NCI-H446 (cell line): ENCODE measurements at regions not wholly inside any gene's neighbourhood (a gene's known extent, or its start where the extent isn't known, plus 50 kb on each side); places are given as distances from the start of the nearest gene placed in this dataset.

Experiments
- DNase-seq, 2 experiments: peaks; one replicate each; lab custom pipeline; 2025; lab: John Stamatoyannopoulos, UW

DNA sequence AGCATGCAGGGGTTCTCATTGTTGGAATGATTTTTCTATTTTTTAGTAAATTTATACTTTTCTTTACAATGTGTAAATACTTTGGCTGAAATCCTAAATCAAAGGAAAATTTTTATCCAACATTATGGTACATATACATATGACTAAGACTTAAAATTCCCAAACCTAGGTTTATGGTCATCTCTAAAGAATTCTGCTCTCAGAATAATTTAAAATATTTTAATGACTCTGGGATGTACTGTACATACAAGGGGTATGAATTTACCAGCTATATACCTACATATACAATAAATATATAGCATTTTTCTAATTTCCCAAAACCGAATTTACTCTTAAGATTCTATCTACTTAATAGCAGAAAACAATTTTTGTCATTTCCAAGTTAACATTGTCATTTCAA lies 137.9 kb upstream of the POU1F1 start:
- DNase-seq, result no peak

DNA sequence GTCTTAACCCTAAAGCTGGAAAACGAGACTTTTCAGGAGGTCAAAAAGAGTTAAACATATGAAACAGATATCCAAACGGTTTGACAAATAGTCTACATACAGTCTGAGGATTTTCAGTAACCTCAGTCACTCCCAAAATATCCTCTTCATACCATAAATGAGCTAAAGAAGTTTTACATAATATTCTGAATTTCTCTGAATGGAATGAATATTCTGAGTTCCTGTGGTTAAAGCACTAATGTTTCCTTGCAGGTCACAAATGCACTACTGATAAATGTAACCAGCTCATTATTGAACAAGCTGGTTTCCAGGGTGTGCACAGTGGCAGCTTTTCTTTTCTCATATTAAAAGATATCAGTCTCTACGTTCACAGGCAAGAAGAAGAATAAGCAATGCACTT lies 137.4 kb upstream of the POU1F1 start:
- no peak for DNase-seq

DNA sequence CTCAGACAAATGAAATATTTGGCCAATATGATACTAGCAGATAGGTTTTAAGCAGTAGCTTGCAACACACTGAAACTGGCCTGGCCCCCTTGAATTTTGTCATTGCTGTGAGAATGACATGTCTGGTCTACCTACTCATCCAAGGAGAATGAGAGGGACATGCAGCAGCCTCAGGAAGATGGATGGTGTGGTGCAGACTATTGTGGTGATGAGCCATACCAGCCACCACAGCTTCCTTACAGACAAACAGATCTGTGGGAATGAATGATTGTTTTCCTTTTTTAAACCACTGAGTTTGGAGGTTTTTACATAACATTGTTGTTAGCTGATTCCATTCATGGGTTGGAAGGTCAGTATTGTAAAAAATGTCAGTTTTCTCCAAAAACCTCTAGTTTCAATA lies 133.7 kb upstream of the POU1F1 start:
- no peak for DNase-seq

DNA sequence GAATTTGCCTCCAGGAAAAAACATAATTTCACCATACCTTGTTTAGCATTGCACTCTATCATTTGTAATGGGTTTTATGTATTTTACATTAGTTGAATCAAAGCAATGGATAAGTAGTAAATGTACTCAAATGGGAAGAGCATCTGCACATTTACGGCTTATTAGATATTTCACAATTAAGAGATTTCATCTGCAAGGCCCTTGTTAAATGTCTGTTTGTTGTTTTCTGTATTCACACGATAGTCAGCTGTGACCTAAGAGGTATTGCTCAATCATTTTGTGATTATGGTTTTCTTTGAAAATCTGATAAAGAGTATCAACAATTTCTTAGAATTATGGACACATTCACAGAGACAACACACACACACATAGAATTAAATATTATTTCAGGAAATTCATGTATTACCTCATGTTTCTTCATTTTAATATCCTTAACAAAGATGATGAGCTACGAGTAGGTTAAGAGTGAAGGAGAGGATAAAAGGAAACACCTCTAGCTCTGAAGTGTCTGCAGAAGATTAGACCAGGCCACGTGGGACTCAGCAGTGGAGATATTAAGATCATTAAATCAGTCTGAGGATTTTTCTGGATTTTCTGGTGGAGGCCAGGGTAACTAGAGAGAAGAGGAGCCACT lies 121.9 kb upstream of the POU1F1 start:
- DNase-seq, result no peak

DNA sequence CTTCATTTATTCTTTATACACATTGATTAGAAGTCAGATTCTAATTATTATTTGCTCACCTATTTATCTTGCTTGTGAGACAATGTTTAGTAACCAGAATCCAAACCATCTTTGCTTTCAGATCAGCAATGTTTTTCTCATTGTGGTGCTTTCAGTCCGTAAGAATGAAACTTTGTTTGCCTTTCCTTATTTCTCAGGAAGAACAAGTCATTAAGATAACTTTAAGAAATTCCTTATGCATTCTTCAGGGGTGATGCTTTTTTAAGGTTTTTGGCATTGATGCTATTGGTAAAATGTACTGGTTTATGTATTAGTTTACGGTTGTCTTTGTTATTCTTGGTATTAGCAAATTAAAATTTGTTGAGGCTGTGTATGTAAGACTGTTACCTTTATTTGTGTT lies 120.8 kb upstream of the POU1F1 start:
- no peak for DNase-seq

DNA sequence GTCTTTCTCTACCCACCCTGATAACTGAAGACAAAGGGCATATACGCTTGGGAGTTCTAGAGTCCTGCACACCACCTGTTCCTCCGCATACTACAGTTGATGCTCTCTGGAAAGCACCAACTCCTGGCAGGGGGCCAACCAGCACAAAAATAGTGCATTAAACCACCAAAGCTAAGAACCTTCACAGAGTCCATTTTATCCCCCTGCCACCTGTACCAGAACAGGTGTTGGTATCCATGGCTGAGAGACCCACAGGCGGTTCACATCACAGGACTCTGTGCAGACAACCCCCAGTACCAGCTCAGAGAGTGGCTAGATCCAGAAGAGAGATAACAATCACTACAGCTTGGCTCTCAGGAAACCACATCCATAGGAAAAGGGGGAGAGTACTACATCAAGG lies 114.4 kb upstream of the POU1F1 start:
- no peak for DNase-seq

DNA sequence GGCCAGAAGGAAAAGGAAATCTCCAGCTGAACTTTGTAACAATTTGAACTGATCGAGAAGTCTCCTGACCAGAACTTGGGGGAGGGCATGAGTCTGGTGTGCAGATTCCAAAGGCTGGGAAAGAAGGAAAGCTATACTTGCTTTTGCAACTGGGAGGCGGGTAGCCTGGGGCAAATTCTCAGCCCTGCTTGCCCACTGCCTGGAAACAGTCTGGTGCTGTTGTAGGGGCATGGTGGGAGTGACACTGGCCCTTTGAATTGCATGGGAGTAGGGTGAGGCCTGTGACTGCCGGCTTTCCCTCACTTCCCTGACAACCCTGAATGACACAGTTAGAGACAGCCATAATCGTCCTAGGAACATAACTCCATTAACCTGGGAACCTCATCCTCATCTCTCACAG lies 114.0 kb upstream of the POU1F1 start:
- DNase-seq, result no peak

DNA sequence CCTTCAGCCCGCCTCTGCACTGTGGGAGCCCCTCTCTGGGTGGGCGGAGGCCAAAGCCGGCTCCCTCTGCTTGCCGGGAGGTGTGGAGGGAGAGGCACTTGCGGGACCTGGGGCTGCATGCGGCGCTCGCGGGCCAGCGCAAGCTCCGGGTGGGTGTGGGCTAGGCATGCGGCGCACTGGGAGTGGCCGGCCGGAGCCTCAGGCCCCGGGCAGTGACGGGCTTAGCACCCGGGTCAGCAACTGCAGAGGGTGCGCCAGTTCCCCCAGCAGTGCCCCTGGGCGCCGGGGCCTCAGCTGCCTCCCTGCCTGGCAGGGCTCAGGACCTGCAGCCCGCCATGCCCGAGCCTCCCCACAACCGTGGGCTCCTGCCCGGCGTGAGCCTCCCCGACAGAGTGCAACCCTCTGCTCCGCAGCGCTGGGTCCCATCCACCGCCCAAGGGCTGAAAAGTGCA lies 98.9 kb upstream of the POU1F1 start:
- DNase-seq, result no peak

DNA sequence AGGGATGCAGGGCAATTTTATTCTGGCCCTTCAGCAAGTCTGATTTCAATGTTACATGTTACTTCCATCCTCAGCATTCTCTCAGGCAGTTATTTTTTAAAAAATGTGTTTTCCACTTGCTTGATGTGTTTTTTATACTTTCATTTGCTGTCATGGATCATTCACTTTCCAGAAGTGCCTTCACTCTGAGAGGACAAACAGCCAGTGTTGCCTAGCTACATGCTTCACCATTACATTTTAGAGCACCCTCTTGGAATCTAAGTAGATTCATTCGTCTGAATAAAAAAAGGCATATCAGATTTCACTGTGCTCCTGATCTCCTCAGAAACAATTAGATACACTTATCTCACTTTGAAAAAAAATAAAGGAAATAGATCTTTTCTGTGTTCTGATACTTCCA lies 93.6 kb upstream of the POU1F1 start:
- no peak for DNase-seq

DNA sequence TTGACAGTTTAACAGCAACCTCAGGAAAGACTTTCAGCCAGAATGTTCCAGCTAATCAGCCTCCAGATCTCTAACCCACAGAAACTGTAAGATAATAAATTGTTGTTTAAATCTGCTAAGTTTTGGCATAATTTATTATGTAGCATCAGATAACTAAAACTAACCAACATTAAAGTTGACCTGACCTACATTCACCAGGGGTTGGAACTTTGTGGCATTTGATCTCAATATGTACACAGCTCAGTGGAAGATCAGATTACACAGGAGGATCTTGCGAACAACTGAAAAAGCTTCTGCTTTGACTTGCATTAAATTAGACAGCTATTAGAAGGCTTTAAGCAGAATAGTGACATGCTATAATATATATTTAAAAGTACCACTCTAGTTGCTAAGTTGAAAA lies 91.4 kb upstream of the POU1F1 start:
- DNase-seq, result no peak

DNA sequence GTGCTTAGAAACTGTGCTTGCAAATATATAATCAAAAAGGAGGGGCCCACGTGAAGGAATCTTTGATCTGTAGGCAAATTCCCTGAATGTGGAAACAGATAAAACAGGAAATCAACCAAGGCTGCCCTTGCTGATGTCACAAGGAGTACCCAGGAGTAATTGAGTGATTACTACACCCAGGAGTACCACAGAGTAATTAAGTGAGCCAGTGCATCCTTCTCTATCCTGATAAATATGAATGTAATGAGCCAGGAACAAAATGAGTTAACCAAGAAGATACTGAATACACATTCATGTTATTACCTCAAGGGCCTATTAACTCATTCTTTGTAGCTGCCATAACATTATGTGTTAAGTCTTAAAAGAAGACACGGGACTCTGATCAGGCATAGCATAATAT lies 87.3 kb upstream of the POU1F1 start:
- no peak for DNase-seq

DNA sequence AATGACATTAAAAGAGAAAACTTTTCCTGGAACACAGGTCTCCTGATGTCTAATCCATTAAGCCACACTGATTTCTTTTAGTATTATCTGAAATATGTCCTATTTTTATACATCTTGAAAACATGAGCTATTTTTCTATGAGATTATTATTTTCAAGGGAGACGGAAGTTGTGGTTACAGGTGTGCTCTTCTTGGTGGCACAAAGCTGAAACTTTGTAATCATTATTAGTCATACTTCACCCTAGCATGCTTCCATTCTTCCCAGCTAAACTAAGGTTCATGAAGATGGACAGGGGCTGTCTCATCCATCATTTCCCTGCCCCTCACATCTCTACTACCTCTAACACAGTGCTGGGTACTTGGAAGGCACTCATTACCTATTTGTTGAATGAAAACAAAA lies 85.6 kb upstream of the POU1F1 start:
- DNase-seq, result no peak

DNA sequence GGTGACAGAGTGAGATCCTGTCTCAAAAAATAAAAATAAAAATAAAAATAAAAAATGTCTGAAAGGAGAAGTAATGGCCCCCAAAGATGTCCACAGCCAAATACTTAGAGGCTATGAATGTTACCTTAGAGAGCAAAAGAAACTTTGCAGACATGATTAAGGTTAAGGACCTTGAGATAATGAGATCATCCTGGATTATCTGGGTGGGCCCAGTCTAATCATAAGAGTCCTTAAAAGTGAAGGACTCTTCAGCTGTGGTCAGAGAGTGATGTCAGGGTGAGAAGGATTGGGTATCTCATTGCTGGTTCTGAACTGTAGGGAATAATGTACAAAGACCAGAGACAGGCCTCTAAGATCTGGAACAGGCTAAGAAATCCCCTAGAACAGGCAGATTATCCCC lies 84.9 kb upstream of the POU1F1 start:
- no peak for DNase-seq

DNA sequence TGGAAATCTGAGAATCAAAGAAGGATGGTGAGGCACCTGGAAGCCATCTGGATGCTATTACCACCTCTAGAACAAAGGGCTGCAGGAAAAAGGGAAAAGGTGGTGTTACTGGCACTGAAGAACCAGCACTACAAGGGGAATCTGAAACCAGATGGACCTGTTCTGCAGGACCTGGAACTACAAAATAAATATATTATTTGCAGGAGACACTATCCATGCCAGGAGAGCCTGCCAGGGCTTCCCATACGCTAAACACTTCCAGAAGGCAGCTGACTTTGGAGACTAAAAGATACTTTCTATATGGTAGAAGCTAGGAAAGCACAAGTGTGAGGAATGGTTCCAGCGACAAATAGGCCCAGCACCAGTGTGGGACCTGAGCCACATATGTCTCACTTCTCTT lies 83.4 kb upstream of the POU1F1 start:
- DNase-seq, result no peak

DNA sequence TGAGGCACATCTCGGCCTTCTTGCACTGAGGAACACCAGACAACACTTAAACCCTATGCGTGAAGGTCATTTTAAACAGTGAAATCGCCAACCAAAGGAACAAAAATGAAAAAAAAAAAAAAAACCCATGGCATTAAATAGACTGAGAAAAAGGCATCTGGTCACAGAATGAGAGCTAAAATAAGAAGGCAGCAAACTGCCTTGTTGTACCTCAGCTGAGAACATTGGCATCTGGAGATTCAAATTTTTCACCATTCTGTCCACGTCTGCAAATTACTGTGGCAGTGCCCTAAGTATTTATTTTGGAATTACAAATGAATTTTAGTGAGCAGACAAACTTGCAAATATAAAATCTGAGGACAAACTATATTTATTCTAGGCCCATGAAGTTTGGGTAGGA lies 82.6 kb upstream of the POU1F1 start:
- DNase-seq, result no peak

DNA sequence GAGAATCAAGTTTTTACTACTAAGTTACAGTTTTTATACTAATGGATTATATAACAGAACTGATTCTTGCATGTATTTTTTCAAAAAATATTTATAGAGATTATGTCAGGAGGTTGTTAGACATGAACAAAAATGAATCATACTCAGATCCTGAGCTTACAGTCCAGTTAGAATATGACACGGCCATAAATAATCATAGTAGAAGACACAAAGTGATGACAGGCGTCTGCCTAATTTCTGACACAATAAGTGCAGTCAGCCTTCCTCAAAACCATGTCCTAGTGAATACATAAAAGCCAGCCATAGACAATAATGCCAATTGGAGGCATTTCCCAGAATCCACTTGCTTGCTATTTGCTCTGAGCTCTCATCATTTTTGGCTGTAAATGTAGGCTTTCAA lies 81.7 kb upstream of the POU1F1 start:
- DNase-seq, result no peak

DNA sequence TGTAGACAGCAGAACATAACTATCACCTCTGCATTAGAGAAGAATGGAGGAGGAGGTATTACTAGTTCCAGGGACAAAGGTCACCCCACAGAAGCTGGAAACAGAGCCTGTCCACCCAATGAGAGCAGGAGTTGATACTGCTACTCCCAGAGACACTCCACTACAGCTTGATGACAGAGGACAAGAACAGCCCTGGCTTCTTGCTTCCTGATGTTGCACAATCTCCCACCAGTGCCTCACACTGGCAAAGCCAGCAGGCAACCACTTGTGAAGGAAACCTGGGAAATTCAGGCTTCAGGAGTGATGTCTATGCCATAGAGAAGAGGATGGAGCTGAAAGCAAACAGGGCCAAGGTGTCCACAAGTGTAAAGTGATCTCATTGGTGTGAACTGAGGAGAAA lies 78.0 kb upstream of the POU1F1 start:
- DNase-seq, result no peak

DNA sequence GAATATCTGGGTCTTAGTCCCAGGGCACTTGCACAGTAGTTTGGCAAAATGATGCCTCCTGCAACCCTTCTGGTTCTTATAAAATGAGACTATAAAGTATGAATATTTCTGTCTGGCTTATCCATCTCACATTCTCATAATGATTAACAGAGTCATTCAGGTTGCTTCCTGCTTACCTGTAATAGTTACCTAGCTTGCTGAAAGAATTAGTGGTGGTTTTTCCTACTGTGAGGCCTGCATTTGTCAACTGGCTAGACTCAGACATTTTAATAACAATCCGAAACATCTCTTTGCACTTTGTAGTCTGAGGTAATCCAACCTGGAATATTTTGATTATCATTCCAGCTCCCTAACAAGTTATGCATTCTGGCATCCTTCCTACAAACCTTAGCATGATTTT lies 75.6 kb upstream of the POU1F1 start:
- DNase-seq, result no peak

DNA sequence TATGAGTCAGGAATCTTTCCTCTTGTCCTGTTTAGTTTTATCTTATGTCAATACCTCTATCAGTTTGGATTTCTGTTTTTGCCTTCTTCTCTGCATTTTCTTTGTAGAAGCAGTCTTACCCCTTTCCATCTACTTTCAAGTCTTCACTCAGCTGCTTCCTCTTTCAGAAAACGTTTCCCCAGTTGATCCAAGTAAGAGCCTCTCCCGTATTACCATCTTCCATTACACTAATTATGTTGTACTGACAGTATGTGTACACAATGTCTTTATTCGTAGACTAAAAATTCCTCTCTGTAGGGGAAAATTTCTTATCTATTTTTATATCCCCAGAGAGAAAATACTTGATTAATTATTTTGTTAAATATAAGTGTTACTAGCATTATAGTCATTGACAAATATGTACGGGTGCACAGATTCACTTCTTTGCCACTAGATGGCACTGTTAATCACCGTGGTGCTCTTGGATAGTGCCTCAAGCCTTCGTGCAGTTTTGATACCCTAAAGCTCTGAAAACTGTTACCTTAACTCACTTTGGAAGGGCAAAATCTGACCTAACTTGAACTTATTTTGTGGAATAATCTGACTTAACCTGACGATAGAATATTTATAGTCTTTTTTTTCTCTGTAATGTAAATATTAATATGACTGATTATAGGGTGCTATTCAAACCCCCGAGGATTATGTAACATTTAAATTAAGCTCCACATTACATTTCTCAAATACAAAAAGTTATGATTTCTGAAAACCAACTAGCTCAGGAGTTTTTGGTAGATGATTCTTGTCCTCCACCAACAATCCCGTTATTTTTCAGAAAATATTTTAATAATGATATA lies 74.2 kb upstream of the POU1F1 start:
- DNase-seq, result peak in 1 of 2 experiments; percentile 59

DNA sequence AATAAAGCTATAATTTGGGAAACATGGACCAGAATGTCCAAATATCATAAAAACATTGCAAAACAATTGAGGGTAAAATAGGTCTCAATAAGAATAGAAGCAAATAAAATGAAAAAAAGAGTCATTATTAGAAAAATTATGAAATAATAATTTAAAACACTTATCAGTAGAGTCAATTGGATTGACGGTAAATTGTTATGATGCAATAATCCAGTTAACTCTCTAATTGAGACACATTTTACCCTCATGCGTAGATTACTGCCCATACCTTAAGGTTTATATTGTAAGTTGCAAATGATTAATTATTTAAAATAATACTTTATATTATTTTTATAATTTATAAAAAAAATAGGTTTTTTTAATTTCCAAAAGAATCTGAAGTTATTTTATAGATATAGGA lies 73.4 kb upstream of the POU1F1 start:
- no peak for DNase-seq

DNA sequence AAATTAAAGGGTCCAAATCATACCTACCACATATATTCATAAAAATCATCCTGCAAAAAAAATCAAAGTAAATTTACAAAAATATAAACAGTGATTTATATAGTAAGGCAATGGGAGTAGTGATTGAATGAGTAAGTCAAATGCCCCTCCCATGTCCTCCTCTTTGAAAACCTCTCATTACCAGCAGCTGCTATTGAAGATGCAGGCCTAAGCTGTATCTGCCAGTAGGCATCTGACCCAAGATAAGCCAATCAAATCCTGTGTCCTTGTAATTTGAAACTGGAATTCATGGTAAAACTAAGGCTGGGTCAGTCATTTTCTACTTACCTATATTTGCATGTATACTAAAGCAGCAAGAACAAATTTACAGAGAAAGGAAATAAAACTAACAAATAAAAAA lies 60.4 kb upstream of the POU1F1 start:
- DNase-seq, result no peak

DNA sequence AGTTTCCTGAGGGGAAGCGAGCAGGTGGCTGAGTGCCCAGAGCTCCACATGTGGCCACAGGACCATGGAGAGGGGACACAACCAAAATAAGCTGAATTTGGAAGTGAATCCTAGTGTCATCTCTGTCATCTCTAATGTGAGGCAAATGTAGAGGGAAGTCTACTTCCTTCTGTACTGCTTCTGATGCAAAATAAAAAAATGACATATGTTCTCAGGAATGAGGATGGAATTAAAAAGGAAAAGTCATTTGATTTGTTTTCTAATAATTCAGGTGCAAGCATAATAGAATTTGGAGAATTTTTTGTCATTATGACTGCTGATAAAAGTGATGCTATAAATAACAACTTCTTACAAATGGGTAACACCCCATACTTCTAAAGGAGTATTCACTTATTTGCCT lies 59.5 kb upstream of the POU1F1 start:
- DNase-seq, result no peak

DNA sequence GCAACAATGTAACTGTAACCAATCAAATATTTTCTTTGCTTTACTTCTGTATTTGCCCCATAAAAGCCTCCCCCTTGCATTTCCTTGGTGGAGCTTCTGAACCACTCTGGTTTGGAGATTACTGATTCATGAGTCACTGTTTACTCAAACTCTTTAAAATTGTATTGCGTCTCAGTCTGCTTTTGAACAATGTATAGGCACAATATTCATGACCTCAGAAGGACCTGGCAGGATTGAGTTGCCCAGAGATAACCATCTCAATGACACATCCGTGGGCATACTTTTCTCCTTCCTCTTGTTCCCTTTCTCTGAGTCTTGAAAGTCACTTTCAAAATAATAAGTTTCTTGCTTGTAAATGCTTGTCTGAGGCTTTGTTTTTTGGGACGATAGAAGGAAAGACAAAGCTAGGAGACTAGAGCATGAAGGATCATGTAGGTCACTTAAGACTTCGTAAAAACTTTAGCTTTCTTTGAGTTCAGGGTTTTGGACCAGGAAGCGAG lies 57.1 kb upstream of the POU1F1 start:
- no peak for DNase-seq

DNA sequence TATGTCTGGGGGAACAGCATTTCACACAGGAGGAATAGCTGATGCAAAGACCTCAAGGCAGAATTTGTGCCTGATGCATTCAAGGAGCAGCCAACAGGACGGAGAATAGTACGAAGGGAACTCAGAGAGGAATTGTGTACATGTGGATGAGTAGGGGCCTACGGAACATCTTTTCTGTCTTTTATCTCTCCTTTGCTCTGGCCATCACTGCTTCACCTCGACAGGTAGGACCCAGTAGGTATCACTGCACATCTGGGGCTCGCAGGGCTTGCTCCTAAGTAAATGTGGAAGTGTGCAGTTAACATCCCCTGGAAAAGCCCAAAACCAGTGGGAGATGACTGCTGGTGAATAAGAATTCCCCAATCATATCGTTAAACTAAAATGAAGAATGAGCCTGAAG lies 56.4 kb upstream of the POU1F1 start:
- DNase-seq, result no peak
